Activated CD8-positive, alpha-beta T cell treated with anti-CD3 and anti-CD28 coated beads for 36 hours (primary cell): ENCODE measurements at regions not wholly inside any gene's neighbourhood (a gene's known extent, or its start where the extent isn't known, plus 50 kb on each side); places are given as distances from the start of the nearest gene placed in this dataset.

Experiments
- ATAC-seq: fragments of 200-7000 bp; cut with Tn5 transposase; one replicate; pipeline ENCODE4 v1.10.0; 2021; ENCODE audit warnings: mild to moderate bottlenecking, moderate library complexity
- CTCF ChIA-PET: fragments of 350-600 bp; sonication (Branson Sonifier 250); formaldehyde crosslinking; loops from one replicate; lab custom pipeline; 2021; ENCODE audit warnings: antibody characterized with exemption; lab: Charles Lee
- POLR2A ChIA-PET: fragments of 350-600 bp; sonication (Branson Sonifier 250); formaldehyde crosslinking; loops from one replicate; lab custom pipeline; 2021; ENCODE audit warnings: antibody characterized with exemption; lab: Charles Lee
- DNase-seq: peaks from one replicate; pipeline ENCODE4 v3.0.0-alpha.2; 2020
- H3K27ac Mint-ChIP-seq: one replicate; pipeline ENCODE4 v1.8.0; 2021; ENCODE audit warnings: mild to moderate bottlenecking, mixed read lengths
- H3K27me3 Mint-ChIP-seq: one replicate; pipeline ENCODE4 v1.8.0; 2021; ENCODE audit warnings: mixed read lengths
- H3K36me3 Mint-ChIP-seq: one replicate; pipeline ENCODE4 v1.8.0; 2021; ENCODE audit warnings: low read depth, mixed read lengths
- H3K4me1 Mint-ChIP-seq: one replicate; pipeline ENCODE4 v1.8.0; 2021; ENCODE audit warnings: low read depth, mixed read lengths
- H3K4me3 Mint-ChIP-seq: one replicate; pipeline ENCODE4 v1.8.0; 2021; ENCODE audit warnings: mild to moderate bottlenecking, moderate library complexity, mixed read lengths
- H3K9me3 Mint-ChIP-seq: one replicate; pipeline ENCODE4 v1.8.0; 2021; ENCODE audit warnings: mixed read lengths
- intact Hi-C: fragments of 100-400 bp; cut with micrococcal nuclease; formaldehyde crosslinking; loops from one replicate; pipeline ENCODE4 v1.10.0; 2022
- TF ChIP-seq, protein P1 (sequence below): fragments of 200-600 bp; IDR thresholded peaks from one replicate; pipeline ENCODE4 v1.8.0; 2022; ENCODE audit warnings: antibody characterized with exemption, mild to moderate bottlenecking

DNA sequence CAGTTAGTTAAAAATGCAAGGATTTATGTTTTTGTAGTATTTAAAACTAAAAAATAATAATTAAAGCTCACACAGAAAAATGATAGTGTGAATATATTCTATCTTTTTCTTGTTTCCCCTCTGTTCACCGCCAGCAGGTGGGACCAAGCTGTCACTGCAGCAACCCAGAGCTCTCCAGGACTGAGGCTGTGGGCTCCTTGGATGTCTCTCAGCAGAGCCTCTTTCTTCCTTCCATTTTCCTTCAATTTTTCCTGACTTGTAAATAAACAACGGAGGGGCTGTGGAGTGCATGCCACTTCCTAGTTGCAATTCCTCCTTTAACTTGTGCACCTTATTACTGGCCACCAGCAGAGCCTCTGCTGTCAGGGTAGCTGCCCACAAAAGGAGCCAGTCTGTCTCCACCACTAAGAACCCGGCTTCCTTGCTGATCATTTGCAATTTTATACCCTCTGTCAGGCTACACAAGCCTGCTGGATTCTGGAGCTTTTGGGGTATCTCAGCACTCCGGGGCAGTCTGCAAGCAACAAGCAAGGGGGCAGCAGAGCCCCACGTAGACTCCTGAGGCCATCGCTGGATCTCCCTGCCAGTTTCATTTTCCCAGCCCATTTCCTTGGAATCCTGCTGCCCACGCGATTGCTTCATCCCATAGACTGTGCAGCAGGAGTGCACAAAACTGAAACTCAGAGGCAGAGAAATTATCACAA is 1467.4 kb downstream of the C4orf33 start:
- DNase-seq = no peak
- TF ChIP-seq, protein P1, sequence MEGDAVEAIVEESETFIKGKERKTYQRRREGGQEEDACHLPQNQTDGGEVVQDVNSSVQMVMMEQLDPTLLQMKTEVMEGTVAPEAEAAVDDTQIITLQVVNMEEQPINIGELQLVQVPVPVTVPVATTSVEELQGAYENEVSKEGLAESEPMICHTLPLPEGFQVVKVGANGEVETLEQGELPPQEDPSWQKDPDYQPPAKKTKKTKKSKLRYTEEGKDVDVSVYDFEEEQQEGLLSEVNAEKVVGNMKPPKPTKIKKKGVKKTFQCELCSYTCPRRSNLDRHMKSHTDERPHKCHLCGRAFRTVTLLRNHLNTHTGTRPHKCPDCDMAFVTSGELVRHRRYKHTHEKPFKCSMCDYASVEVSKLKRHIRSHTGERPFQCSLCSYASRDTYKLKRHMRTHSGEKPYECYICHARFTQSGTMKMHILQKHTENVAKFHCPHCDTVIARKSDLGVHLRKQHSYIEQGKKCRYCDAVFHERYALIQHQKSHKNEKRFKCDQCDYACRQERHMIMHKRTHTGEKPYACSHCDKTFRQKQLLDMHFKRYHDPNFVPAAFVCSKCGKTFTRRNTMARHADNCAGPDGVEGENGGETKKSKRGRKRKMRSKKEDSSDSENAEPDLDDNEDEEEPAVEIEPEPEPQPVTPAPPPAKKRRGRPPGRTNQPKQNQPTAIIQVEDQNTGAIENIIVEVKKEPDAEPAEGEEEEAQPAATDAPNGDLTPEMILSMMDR = no peak
- intact Hi-C loops = no loop called here
- no peak overlapping the region for H3K27ac Mint-ChIP-seq
- no peaks in the 10 kb centered on the region for H3K4me1 Mint-ChIP-seq
- peaks cover 6% of the 10 kb centered on the region for H3K9me3 Mint-ChIP-seq
- no peaks in the 10 kb centered on the region for H3K27me3 Mint-ChIP-seq
- no peak for ATAC-seq
- H3K4me3 Mint-ChIP-seq = no peak overlapping the region
- ChIA-PET POLR2A (no interaction called here), CTCF (no interaction called here)
- H3K36me3 Mint-ChIP-seq = no peaks in the 10 kb centered on the region

DNA sequence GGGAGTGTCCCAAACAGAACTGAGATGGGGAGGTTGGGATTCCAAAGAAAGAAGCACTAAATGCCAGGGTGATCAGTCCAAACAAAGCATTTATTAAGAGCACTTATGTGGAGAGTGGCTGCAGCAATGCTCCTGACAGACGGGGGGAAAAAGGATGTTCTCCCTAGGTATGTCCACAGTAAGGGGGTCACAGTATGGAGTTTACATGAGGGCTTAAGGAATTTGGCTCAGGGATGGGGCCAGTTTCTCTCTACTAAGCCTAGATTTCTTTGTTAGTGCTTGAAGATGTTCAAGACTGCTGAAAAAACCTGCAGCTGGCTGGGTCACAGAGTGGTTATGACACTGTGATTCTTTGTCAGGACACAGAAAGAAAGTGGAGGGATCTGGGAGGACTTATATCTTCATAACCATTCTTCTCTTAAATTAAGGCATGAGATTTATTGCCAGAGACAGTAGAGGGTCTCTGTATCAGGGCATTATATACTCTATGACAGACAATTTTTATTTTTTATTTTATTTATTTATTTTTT is 1468.0 kb downstream of the C4orf33 start:
- H3K4me3 Mint-ChIP-seq = no peak overlapping the region

DNA sequence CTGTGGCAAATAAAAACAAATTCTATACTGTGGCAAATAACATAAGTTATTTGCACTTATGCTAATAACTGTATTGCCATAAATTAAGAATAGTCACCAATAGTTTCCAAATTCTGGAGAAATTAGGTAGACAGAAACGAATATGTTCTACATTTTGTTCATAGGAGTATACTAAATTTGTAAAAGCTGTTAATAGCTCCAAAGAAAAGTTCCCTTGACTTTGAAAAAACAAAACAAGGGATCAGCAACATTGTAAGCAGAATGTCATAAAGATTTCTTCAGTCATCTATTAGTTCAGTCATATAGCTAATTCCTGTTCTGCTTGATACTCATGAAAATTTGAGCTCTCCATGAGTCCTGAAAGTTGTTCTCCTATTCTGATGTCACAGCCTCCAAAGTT is 1472.8 kb downstream of the C4orf33 start:
- no peaks in the 10 kb centered on the region for H3K4me1 Mint-ChIP-seq
- TF ChIP-seq, protein P1 = no peak

More for the DNA sequence above, 1468.0 kb downstream of the C4orf33 start:
- Mint-ChIP-seq H3K36me3 (no peaks in the 10 kb centered on the region), H3K27ac (no peak overlapping the region), H3K9me3 (peaks cover 5% of the 10 kb centered on the region), H3K27me3 (no peaks in the 10 kb centered on the region), H3K4me1 (no peaks in the 10 kb centered on the region)
- DNase-seq = no peak
- TF ChIP-seq, protein P1 = no peak
- intact Hi-C loops = no loop called here
- ChIA-PET CTCF (no interaction called here), POLR2A (no interaction called here)
- ATAC-seq = no peak

DNA sequence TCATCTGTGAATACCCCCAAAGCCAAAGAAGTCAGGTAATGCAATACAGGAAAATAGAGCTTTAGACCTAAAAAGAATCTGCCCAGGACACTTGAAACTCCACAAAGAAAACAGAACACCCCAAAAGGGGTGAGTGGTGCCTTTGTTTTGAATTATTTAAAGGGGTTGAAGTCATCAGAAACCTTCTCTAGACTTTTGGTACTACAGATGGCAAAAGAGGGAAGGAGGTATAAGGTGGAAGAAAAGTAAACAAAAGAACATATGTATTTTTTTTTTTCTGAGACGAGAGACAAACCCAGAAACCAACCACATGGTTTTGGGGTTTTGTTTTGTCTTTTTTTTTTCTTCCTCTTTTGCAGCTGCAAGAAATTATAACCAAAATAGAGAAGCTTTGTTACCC is 1477.8 kb downstream of the C4orf33 start:
- intact Hi-C loops = no loop called here
- POLR2A ChIA-PET = no interaction called here
- peaks cover 11% of the 10 kb centered on the region for H3K9me3 Mint-ChIP-seq
- TF ChIP-seq, protein P1 = no peak
- no peak overlapping the region for H3K27ac Mint-ChIP-seq
- H3K4me3 Mint-ChIP-seq = no peak overlapping the region
- no peak for DNase-seq
- no peaks in the 10 kb centered on the region for H3K4me1 Mint-ChIP-seq
- no peaks in the 10 kb centered on the region for H3K36me3 Mint-ChIP-seq
- no peaks in the 10 kb centered on the region for H3K27me3 Mint-ChIP-seq
- CTCF ChIA-PET = no interaction called here
- no peak for ATAC-seq

More for the DNA sequence above, 1472.8 kb downstream of the C4orf33 start:
- intact Hi-C loops = no loop called here
- Mint-ChIP-seq H3K36me3 (no peaks in the 10 kb centered on the region), H3K4me3 (no peak overlapping the region), H3K27me3 (no peaks in the 10 kb centered on the region), H3K9me3 (peaks cover 9% of the 10 kb centered on the region), H3K27ac (no peak overlapping the region)
- DNase-seq (no peak), ATAC-seq (no peak)
- ChIA-PET POLR2A (no interaction called here), CTCF (no interaction called here)

DNA sequence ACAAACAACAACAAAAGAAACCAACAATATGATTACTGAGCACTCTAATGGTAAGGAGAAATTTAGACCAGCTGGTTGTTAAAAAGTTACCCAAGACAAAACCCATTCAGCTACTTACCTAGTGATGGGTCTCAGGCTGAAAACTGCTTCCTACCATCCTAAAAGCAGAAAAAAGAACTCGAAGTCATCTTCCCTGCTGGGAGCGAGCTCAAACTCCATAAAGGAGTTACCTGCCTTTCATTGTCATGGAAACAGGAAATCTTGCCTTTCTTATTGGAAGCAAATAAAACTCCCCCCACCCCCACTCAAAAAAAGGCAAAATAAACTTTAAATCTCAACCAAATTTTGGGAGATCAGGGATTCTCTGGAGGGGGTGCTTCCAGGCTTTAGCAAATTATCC is 1478.3 kb downstream of the C4orf33 start:
- Mint-ChIP-seq H3K4me3 (no peak overlapping the region), H3K9me3 (peaks cover 13% of the 10 kb centered on the region), H3K27me3 (no peaks in the 10 kb centered on the region), H3K36me3 (no peaks in the 10 kb centered on the region), H3K4me1 (no peaks in the 10 kb centered on the region), H3K27ac (no peak overlapping the region)
- intact Hi-C loops = no loop called here
- POLR2A ChIA-PET = no interaction called here
- CTCF ChIA-PET = no interaction called here
- ATAC-seq (no peak), DNase-seq (no peak)
- TF ChIP-seq, protein P1 = no peak
